GM18499 (cell line): ENCODE measurements at regions not wholly inside any gene's neighbourhood (a gene's known extent, or its start where the extent isn't known, plus 50 kb on each side); places are given as distances from the start of the nearest gene placed in this dataset.

Experiments
- ATAC-seq: cut with Tn5 transposase; IDR thresholded peaks from one replicate; pipeline ENCODE4 v1.9.1; 2021; ENCODE audit warnings: moderate number of reproducible peaks; ENCODE audit not compliant: insufficient read depth, unreplicated experiment

DNA sequence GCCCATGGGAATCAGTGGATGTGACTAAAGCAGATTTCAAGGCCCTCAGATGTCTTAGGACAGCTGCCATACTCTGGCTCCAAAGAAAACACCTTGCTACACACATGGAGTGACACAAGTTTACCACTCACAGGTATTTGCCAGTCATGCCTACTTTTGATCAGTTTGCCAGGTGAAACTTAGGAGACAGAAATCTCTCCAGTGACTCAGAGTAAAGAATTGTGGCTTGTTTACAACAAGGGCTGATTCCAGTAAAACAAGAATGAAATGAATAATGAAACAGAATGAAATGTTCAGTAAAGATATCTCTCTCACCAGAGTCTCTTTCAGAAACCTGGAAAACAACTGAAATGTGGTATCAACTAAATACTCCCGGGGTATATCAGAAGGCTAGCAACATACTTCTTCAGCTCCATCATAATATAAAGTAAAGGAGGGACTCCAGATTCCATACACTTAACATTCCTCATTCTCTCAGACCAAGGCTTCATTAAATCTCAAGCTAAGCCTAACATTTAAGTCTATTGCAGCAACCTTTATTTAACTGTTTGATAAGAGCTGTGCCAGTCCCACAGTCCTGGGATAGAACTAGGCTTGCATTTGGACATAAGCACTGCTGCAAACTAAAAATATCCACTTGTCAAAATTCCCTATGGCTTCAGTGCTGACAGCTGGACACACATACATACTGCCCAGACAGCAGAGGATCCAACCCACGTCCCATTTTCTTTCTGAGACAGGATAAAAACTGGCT, 143.3 kb downstream of the SIPA1L2 start:
- no peak for ATAC-seq

DNA sequence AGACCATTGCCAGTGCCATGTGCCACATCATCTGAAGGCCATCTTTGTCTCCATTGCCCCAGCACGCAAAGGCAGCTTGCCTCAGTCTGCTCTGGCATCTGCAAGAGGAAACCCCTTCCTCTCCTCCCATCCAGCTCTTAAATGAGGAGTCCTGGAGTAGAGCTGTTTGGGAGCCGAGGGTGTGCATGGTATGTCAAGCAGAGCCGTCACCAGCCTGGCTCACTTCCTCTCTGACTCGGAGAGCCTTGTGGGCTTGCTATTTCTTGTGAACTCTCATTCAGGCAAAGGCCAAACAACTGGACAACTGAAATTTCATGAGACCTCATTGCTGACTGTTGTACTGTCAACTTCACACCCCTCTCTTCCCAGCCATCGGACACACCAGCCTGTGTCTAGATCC, 143.9 kb downstream of the SIPA1L2 start:
- ATAC-seq = no peak

DNA sequence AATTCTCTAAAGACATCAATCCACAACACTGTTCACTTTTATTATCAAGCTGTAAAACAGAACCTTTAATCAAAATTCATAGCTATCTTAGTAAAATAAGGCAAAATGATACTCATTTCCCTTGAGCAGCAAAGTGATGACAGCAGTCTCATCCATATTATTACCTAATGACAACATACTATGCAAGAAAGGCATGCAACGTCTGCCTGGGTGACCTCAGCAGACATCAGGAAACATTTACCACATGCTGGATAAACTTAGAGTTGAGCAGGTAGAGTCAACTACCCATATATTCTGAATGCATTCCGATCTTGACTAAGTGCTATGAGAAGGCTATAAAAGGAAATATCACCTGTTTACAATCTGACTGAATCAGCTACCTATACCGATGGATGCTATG, 145.1 kb downstream of the SIPA1L2 start:
- ATAC-seq = no peak

DNA sequence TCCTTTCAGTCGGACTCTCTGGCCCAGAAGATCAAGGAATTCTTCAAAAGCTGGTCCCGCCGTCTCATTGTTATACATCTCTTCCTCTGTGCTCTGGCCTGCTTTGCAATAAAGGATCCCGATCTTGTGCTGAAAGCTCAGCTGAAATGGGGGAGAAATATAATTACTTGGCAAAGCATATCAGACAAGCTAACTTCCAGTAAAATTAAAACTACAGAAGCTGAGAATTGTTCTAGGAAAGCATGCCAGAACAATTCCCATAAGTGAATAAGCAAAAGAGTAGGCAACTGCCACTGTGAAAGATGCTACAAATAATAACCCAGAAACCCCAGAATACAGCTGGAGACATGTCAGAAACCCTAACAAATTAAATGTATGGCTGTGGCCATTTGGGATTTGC, 146.1 kb downstream of the SIPA1L2 start:
- no peak for ATAC-seq

DNA sequence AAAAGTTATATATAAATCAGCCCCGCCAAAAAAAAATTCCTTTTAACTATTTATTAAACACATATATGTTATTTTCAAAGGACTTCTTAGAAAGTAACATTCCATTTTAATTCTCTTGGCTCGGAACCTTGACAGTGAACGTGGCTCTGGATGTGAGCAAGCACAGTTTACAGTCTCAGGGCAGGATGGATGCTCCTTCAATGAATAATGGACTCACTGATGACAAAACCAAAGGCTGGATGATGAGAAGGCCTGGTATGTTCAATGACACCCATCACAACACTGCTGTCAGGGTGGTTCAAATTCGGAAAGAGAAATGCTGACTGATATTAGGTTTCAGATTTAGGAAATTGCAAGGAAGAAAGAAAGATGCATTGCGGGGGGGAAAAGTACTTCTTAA, 148.8 kb downstream of the SIPA1L2 start:
- ATAC-seq = no peak

DNA sequence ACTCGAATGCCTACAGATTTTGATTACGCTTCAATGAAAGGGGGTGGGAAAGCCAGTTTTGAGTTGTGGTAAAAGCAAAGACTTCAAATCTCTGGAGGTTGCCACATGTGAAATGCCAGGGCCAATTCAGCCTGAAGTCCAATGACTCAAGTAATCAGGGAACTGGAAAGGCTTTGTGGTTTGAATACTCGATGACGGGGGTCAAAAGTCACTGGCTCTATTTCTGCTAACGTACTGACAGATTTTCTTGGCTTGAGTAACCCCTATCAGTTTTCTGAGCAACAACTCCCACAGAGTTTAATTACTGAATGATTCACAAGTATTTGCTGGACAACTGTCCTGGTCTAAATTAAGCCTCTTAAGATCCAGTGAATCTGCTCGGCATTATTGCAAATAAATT, 152.2 kb downstream of the SIPA1L2 start:
- no peak for ATAC-seq

DNA sequence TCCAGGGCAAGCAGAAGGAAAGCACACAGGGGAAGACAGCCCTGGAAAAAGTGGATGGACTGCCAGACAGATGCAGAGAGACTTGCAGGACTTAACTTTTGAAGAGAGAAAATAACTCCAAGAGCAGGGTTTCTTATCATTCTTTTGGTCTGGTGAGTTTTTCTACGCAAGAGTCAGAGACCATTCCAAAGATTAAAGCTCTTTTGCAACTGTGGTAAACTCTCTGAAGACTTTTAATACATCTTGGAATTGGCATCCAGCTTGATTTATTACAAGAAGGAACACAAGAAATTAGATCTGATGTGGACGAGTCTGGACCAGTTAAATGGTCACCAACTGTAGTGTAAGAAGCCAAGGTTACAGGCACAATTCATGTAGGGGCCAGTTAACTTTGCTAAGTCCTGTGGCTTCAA, 153.4 kb downstream of the SIPA1L2 start:
- ATAC-seq = no peak

DNA sequence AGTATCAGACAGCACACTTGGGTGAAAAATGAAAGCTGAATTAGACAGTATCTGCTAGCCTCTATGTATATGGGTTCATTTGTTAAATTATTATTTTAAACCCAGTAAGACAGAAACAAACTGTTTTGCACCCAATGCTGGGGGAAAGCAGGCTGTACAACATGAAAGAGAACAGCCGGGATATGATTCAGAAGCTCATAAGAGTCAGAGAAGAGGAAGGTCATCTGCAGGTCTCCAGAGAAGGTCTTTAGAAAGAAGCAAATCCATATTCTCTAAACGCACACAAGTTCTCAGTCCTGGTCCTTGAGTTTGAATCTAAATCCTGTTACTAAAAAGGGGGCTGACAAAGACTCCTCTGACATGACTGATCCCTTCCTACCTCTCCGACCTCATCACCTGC, 155.1 kb downstream of the SIPA1L2 start:
- no peak for ATAC-seq

DNA sequence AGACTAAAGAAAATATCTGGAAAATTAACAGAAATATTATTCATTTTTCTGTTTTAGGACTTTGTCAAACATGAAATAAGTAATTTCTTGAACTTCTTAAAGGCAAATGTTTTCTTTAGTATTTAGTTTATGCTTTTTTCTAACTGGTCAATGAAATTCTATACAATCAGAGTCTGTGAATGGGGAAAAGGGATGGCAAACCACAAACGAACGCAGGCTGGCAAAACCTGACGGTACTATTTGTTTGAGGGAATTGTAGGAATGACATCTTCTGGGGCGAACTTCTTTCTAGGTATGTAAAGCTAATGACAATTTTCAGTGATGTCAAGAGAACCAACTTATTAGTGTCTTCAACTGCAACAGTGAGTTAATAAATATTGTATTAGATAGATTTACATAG, 156.0 kb downstream of the SIPA1L2 start:
- ATAC-seq = no peak

DNA sequence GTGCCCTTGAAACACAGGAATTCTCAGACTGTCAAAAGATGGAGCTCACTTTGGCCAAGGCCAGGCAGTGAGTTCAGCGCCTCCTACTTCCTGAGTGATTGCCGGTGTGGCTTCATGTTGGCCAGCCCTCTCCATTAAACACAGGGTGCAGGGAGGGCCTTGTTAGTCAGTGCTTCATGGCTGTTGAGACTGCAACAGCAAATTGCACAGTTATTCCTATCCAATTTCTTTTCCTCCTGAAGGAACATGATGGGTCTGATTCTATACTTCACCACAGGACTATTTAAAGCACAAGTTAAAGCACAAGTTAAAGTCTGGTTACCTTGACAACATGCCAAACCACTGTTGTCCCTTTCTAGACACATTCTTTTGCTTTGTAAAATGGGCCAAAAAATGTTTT, 156.6 kb downstream of the SIPA1L2 start:
- no peak for ATAC-seq

DNA sequence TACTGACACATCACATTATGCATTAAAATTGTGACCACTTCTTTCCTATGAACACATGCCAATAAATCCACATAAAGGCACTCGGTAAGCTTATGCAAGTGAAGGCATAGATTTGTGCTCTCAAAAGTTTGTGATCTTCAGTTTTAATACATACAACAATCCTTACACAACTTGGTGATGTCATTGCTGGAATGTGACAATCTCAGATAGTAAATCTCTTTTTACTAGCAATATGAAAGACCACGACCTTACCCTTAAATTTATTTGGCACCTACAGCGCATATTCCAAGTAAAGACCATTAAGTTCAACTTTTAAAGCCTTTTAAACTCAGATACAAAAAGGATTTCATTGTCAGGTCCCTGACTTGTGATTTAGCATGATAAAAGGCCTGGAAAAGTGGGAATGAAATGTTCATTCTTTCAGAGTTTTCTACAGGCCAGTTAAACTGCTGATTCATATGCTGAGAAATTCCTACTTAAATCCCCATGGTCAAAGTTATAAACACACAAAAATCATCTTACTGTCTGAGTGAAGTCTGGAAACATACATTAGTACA, 157.4 kb downstream of the SIPA1L2 start:
- ATAC-seq = no peak

DNA sequence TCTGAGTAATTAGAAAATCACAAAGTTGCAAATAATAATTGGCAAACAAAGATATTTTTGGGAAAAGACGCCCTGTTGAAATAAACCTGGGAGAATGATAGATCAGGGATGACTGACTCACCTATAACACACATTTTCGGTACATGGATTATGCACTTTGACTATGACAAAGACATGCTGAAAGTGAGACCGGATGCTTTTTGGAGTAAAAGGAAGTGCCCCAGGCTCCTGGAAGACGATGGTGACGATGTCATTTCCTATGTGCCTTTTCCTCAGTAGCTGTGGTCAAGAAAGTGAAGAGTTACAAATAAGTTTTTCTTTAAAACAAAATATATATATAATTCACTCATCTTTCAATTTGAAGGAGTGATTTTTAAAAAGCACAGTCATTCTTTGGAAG, 158.7 kb downstream of the SIPA1L2 start:
- no peak for ATAC-seq

DNA sequence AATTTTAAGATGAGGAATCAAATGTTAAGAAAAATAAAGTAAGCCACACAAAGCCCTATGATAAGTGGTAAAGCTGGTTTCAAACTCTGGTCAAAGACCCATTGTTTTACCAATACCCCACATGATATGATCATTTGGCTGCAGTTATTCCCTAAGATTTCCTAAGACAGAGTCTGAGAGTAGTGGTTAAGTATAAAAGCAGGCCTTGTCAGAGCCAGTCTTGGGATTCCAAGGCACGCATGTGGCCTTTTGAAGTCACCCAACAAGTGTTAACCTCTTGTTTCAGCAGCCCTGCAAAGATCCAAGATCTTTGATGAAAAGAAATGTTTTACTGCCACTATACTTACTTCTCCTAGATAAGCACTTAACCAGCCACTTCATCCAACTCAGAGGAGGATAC, 159.2 kb downstream of the SIPA1L2 start:
- no peak for ATAC-seq

DNA sequence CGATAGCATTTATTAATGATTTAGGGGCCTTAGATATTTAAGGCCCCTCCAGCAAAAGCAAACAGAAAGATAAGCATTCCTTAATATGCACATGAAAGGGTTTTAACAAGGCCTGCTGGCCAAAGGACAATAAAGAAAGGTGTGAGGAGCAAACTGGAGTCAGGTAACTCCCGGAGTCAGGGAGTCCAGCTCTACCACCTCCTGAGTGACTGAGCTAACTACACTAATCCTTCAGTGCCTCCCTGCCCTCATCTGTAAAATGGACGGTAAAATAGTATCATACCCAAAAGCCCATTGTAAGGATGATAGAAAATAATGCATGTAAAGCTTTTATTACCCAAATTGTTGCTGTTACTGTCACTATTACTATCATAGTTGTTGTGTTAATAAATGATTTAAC, 161.7 kb downstream of the SIPA1L2 start:
- ATAC-seq = no peak

DNA sequence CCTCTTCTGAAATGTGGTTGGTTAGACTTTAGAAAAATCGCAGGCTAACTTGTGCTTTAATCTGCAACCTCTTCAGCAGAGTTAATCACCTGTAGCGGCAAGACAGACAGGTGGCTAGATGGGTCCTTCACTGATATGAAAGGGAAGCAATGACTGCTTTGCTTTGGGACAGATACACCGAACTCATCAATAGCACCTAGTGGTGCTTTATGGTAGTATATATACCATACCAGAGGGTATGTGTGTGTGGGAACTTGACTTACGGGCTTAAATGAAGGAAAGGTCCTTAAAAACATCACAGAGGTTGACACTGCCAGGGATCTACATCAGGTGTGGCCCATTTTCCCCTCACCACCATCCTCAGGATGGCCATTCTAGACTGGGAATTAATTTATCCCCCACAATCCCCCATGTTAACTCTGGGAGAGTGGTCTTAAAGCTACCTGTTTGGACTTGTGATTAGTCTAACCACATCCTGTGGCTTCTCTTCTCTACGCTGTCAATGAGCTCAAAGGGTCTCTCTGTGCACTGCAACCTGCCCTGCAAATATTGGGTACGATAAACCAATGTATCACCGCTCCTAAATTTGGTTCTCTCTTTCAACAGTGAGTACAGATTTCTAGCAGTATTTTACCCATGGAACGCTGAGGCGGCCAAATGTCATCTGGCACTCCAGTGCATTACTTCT, 162.7 kb downstream of the SIPA1L2 start:
- ATAC-seq = no peak

DNA sequence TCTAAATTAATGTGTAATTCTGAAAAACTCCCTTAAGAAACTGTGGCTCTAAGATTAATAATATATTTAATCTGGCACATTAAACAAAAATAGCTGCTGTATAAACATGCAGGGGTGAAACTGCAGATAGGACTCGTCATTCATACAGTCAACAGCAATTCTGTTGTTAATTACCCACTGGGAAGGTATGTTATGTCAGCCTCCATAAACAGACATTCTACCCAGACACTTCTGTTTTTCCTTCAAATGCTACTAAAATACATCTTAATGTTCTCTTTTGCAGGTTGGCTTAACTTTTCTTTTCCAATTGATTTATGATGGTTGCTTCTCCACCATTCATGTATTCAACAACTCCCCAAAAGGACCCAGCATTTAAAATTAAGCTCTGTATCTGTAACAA, 165.6 kb downstream of the SIPA1L2 start:
- no peak for ATAC-seq

DNA sequence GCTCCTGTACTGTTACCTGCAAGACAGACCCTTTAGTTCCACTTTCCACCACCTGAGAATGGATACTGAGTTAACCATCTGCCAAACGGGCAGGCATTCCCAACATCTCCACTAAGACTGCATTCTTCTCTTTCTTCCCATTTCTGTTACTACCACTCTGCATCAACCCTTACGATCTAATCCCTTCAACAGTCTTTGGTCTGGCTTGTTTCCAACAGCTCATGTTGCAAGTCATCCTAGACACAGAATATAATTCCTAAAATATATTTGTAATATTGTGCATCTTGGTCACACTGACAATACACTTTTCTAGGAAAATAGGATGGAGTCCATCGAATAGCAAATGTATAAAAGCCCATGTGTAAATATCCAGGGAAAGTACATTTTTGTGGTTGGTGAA, 166.7 kb downstream of the SIPA1L2 start:
- no peak for ATAC-seq

DNA sequence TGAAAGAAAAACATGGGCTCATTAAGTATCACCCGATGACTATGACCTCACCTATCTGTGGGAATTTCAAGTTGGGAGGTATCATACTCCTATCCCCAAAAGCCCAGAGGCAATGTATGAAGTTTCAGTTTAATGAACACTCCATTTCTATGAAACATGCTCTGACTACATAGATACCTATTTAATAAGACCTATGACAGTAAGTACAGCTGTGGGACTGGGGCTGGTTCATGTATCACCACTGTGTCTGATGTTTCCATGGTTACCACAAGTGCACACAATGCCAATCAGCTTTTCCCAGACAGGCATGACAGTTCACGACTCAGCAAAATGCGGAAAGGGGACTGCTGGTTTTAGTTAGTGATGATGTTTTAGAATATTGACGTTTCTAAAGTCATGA, 167.7 kb downstream of the SIPA1L2 start:
- no peak for ATAC-seq

DNA sequence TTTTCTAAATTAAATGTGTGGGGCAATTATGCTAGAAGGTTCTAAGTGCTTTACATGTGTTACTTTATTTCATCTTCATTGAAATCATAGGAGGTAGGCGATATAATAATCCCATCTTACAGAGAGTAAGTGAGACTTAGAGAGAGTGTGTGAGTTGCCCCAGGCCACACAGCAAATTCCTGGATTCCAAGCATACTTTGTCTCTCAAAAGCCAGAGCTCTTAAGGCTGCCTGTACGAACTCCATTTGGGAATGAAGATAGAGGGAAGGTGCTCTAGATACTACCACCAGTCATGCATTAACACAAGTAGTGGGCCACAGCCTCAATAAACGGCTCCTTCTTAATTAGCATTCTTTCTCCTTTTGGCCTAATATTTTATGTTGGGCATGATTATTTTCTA, 170.1 kb downstream of the SIPA1L2 start:
- ATAC-seq = no peak

DNA sequence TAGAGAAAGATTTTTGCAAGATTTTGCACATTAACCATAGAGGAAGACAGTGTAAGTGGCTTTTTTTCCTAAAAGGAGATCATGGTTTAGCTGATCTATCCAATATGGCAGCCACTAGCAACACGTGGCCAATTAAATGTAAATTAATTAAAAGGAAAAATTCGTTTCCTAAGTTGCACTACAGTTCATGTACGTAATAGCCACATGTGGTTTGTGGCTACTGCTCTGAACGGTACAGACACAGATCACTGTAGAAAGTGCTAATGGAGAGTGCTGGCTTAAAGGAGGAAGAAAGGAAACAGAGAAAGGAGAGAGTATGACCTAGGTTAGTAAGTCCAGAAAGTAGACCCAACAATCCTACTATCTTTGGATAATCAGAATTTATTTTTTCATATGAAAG, 170.8 kb downstream of the SIPA1L2 start:
- ATAC-seq = no peak

DNA sequence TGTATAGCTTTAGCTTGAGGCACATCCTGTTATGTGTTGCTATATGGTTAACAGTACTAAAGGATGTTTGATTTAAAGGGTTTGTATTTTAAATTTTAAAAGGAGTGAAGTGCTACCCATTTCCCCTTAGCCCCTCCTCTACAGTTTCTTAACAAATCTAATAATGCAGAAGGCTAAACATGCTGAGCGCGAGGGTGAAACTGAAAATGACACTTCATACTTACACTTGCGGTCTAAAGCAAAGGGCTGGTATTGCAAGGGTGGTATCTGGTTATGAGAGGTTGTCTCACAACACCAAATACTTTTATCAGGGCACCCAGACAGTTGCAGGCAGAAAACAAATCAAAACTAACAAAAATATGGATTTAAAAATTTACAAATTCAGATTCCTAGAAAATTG, 172.3 kb downstream of the SIPA1L2 start:
- ATAC-seq = peak; percentile 86

DNA sequence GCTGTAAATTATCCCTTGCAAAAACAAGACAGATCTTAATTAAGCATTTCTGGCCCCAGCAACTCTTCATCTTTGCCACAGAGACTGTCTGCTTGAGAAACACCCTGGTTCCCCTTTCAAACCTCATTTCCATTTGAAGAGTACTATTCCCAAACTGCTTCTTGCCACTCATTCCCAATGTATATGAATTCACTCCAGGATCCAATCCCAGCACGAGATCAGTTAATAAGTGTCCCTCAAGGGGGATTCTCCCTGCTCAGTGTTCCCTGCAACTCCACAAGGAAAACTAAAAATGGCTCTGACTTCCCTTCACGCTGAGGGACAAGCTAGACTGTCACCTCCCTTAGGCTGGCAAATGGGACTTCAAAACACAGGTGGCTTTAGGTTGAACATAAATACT, 173.2 kb downstream of the SIPA1L2 start:
- no peak for ATAC-seq
